HEK293 (cell line): ENCODE measurements at regions not wholly inside any gene's neighbourhood (a gene's known extent, or its start where the extent isn't known, plus 50 kb on each side); places are given as distances from the start of the nearest gene placed in this dataset.
A peak's percentile ranks its signal among the peaks of the same experiment; 100 is the strongest.

Source experiments
- CTCF ChIA-PET: fragments of 350-600 bp; formaldehyde crosslinking; extraction: SDS; loops from one replicate; lab custom pipeline; 2021; ENCODE audit warnings: antibody characterized with exemption; lab: Yijun Ruan, JAX
- POLR2A ChIA-PET: fragments of 300-600 bp; formaldehyde crosslinking; extraction: SDS; loops from one replicate; lab custom pipeline; 2020; ENCODE audit warnings: antibody characterized with exemption, inconsistent platforms; lab: Yijun Ruan, JAX
- H3K27ac ChIP-seq: fragments of 200-500 bp; sonication (Bioruptor generic); 2 replicates; pipeline ENCODE4 v1.5.1; 2014; ENCODE audit warnings: low read depth, low read length, control low read depth, inconsistent platforms; ENCODE audit errors: extremely low read depth
- H3K36me3 ChIP-seq, 2 experiments: fragments of 200-500 bp in 1 of 2; sonication (Bioruptor generic) in 1 of 2; 1 replicate in 1 of 2; 2 replicates in 1 of 2; pipeline ENCODE4 v1.5.1; 2014 to 2017; ENCODE audit warnings: inconsistent platforms in 2 of 2, low read length in 2 of 2; ENCODE audit not compliant: control insufficient read depth in 2 of 2, insufficient read depth in 1 of 2
- H3K4me1 ChIP-seq: fragments of 200-500 bp; sonication (Bioruptor generic); 2 replicates; pipeline ENCODE4 v1.5.1; 2014; ENCODE audit warnings: mild to moderate bottlenecking, low read length, inconsistent platforms; ENCODE audit not compliant: control insufficient read depth, insufficient read depth
- H3K4me3 ChIP-seq: 2 replicates; pipeline ENCODE4 v1.5.1; 2011; ENCODE audit warnings: low read depth, mild to moderate bottlenecking, control low read depth, low read length, moderate library complexity
- H3K9me3 ChIP-seq: fragments of 200-500 bp; sonication (Bioruptor generic); 2 replicates; pipeline ENCODE4 v1.5.1; 2014; ENCODE audit warnings: low read depth, low read length, inconsistent platforms; ENCODE audit not compliant: control insufficient read depth, insufficient read depth
- GLI2 ChIP-seq: fragments of 450-650 bp; formaldehyde crosslinking; IDR thresholded peaks from 2 replicates; pipeline ENCODE4; 2017; ENCODE audit warnings: missing biosample characterization, missing genetic modification characterization, low read depth, borderline replicate concordance
- HOXA7 ChIP-seq: sonication (generic); formaldehyde crosslinking; IDR thresholded peaks from 2 replicates; pipeline ENCODE4 v1.8.1; 2022; ENCODE audit warnings: missing genetic modification reagents, borderline replicate concordance
- SALL2 ChIP-seq: fragments of 450-650 bp; formaldehyde crosslinking; IDR thresholded peaks from 2 replicates; pipeline ENCODE4 v1.5.0; 2017; ENCODE audit warnings: missing biosample characterization, mild to moderate bottlenecking, missing genetic modification characterization, borderline replicate concordance
- SETDB1 ChIP-seq: IDR thresholded peaks from one replicate; pipeline ENCODE4 v1.6.1; 2017; ENCODE audit warnings: mild to moderate bottlenecking, low read length, moderate library complexity, mixed read lengths; ENCODE audit not compliant: insufficient read length
- TRIM28 ChIP-seq: IDR thresholded peaks from 2 replicates; pipeline ENCODE4 v1.6.1; 2011; ENCODE audit warnings: low read length, control low read depth, borderline replicate concordance
- YY1 ChIP-seq: fragments of 450-650 bp; formaldehyde crosslinking; IDR thresholded peaks from 2 replicates; pipeline ENCODE4 v1.5.1; 2018; ENCODE audit warnings: missing biosample characterization, missing genetic modification characterization
- ZEB2 ChIP-seq: fragments of 450-650 bp; formaldehyde crosslinking; IDR thresholded peaks from 2 replicates; pipeline ENCODE4 v1.5.1; 2016; ENCODE audit warnings: missing biosample characterization, missing genetic modification characterization
- ZFP41 ChIP-seq: fragments of 450-650 bp; formaldehyde crosslinking; IDR thresholded peaks from 2 replicates; pipeline ENCODE4 v1.5.1; 2016; ENCODE audit warnings: missing biosample characterization, missing genetic modification characterization, borderline replicate concordance
- ZNF214 ChIP-seq: fragments of 450-650 bp; formaldehyde crosslinking; IDR thresholded peaks from 2 replicates; pipeline ENCODE4 v1.5.1; 2017; ENCODE audit warnings: missing biosample characterization, mild to moderate bottlenecking, missing genetic modification characterization, borderline replicate concordance
- ZNF24 ChIP-seq: fragments of 450-650 bp; formaldehyde crosslinking; IDR thresholded peaks from 2 replicates; pipeline ENCODE4 v1.5.1; 2016; ENCODE audit warnings: missing biosample characterization, missing genetic modification characterization
- ZNF366 ChIP-seq: fragments of 450-650 bp; formaldehyde crosslinking; conservative IDR thresholded peaks from 2 replicates; pipeline ENCODE4 v1.5.1; 2016; ENCODE audit warnings: missing biosample characterization, missing genetic modification characterization
- ZNF404 ChIP-seq: fragments of 450-650 bp; formaldehyde crosslinking; IDR thresholded peaks from 2 replicates; pipeline ENCODE4 v1.5.1; 2017; ENCODE audit warnings: missing biosample characterization, missing genetic modification characterization
- ZNF521 ChIP-seq: fragments of 450-650 bp; formaldehyde crosslinking; IDR thresholded peaks from 2 replicates; pipeline ENCODE4 v1.5.1; 2017; ENCODE audit warnings: missing biosample characterization, mild to moderate bottlenecking, missing genetic modification characterization
- ZNF549 ChIP-seq: fragments of 450-650 bp; IDR thresholded peaks from 2 replicates; pipeline ENCODE4 v1.5.1; 2018; ENCODE audit warnings: missing biosample characterization, missing genetic modification characterization, mild to moderate bottlenecking, inconsistent platforms, moderate library complexity
- ZNF561 ChIP-seq: fragments of 450-650 bp; IDR thresholded peaks from 2 replicates; pipeline ENCODE4 v1.5.1; 2018; ENCODE audit warnings: missing biosample characterization, missing genetic modification characterization, borderline replicate concordance
- ZNF585B ChIP-seq: fragments of 450-650 bp; formaldehyde crosslinking; IDR thresholded peaks from 2 replicates; pipeline ENCODE4 v1.5.1; 2016; ENCODE audit warnings: missing biosample characterization, missing genetic modification characterization
- ZNF629 ChIP-seq: fragments of 450-650 bp; formaldehyde crosslinking; IDR thresholded peaks from 2 replicates; pipeline ENCODE4 v1.5.1; 2017; ENCODE audit warnings: missing biosample characterization, missing genetic modification characterization
- ZNF837 ChIP-seq: fragments of 450-650 bp; formaldehyde crosslinking; IDR thresholded peaks from 2 replicates; pipeline ENCODE4 v1.5.1; 2016; ENCODE audit warnings: missing biosample characterization, missing genetic modification characterization
- ZNF843 ChIP-seq: fragments of 450-650 bp; formaldehyde crosslinking; IDR thresholded peaks from 2 replicates; pipeline ENCODE4 v1.5.1; 2016; ENCODE audit warnings: missing biosample characterization, missing genetic modification characterization
- TF ChIP-seq, protein P1 (sequence below): fragments of 450-650 bp; formaldehyde crosslinking; IDR thresholded peaks from 2 replicates; pipeline ENCODE4 v1.5.1; 2016; ENCODE audit warnings: missing biosample characterization, missing genetic modification characterization
- TF ChIP-seq, protein P2 (sequence below): fragments of 450-650 bp; formaldehyde crosslinking; IDR thresholded peaks from 2 replicates; pipeline ENCODE4 v1.5.1; 2017; ENCODE audit warnings: missing biosample characterization, missing genetic modification characterization
- TF ChIP-seq, protein P3 (sequence below): fragments of 450-650 bp; formaldehyde crosslinking; IDR thresholded peaks from 2 replicates; pipeline ENCODE4 v1.5.1; 2016; ENCODE audit warnings: missing biosample characterization, missing genetic modification characterization, borderline replicate concordance
- TF ChIP-seq, protein P4 (sequence below): fragments of 450-650 bp; formaldehyde crosslinking; IDR thresholded peaks from 2 replicates; pipeline ENCODE4 v1.5.1; 2016; ENCODE audit warnings: missing biosample characterization, missing genetic modification characterization
- TF ChIP-seq, protein P5 (sequence below): fragments of 450-650 bp; formaldehyde crosslinking; IDR thresholded peaks from 2 replicates; pipeline ENCODE4 v1.5.1; 2016; ENCODE audit warnings: missing biosample characterization, missing genetic modification characterization

DNA sequence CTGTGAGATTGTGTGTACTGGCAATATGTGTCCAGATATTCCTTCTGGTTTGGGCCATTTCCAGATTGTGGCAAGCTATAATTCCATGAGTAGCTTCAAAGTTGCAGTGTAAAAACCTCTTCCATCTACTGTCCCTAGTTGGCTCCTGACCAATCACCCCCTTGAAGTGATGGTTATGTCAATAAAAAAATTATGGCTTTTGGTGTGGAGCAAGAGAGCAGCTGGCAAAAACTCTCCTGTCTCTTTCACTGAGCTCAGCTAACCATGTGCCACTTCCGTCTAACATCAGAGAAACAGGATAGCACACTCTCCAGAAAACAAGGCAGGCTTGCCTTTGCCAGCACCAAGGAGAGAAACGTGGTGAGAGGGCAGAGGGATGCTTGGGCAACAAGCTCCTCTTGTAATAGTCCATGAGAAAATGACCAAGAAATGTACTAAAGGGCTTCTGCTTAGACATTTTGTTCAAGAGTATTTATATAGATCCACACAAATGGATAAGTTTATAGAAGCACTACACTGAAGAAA lies 914.4 kb upstream of the SEMA6A start:
- CTCF ChIA-PET = no interaction called here
- Histone ChIP-seq H3K36me3 (no peaks in the 10 kb centered on the region), H3K4me1 (peaks cover 13% of the 10 kb centered on the region), H3K27ac (no peak overlapping the region), H3K4me3 (no peak overlapping the region), H3K9me3 (no peaks in the 10 kb centered on the region)
- no peak for TF ChIP-seq ZNF549 (tag by site-specific recombination)
- no peak for TF ChIP-seq ZNF629
- TF ChIP-seq ZNF404 (tag by site-specific recombination) = no peak
- TF ChIP-seq ZNF214 (tag by site-specific recombination) = no peak
- TF ChIP-seq GLI2 = no peak
- TF ChIP-seq ZEB2 (tag by site-specific recombination) = no peak
- no peak for TF ChIP-seq SETDB1
- no peak for TF ChIP-seq ZNF521 (tag by site-specific recombination)
- TF ChIP-seq ZNF366 (tag by site-specific recombination) = no peak
- TF ChIP-seq, protein P1, sequence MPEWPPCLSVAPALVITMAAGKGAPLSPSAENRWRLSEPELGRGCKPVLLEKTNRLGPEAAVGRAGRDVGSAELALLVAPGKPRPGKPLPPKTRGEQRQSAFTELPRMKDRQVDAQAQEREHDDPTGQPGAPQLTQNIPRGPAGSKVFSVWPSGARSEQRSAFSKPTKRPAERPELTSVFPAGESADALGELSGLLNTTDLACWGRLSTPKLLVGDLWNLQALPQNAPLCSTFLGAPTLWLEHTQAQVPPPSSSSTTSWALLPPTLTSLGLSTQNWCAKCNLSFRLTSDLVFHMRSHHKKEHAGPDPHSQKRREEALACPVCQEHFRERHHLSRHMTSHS (tag by site-specific recombination) = no peak
- TF ChIP-seq ZNF843 = no peak
- TF ChIP-seq ZNF837 (tag by site-specific recombination) = no peak
- no peak for TF ChIP-seq YY1 (tag by site-specific recombination)
- no peak for TF ChIP-seq ZNF561
- no peak for TF ChIP-seq ZFP41 (tag by site-specific recombination)
- TF ChIP-seq ZNF585B = no peak
- no peak for TF ChIP-seq HOXA7 (CRISPR knock-in tag)
- TF ChIP-seq, protein P2, sequence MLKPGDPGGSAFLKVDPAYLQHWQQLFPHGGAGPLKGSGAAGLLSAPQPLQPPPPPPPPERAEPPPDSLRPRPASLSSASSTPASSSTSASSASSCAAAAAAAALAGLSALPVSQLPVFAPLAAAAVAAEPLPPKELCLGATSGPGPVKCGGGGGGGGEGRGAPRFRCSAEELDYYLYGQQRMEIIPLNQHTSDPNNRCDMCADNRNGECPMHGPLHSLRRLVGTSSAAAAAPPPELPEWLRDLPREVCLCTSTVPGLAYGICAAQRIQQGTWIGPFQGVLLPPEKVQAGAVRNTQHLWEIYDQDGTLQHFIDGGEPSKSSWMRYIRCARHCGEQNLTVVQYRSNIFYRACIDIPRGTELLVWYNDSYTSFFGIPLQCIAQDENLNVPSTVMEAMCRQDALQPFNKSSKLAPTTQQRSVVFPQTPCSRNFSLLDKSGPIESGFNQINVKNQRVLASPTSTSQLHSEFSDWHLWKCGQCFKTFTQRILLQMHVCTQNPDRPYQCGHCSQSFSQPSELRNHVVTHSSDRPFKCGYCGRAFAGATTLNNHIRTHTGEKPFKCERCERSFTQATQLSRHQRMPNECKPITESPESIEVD (tag by site-specific recombination) = no peak
- POLR2A ChIA-PET = no interaction called here

DNA sequence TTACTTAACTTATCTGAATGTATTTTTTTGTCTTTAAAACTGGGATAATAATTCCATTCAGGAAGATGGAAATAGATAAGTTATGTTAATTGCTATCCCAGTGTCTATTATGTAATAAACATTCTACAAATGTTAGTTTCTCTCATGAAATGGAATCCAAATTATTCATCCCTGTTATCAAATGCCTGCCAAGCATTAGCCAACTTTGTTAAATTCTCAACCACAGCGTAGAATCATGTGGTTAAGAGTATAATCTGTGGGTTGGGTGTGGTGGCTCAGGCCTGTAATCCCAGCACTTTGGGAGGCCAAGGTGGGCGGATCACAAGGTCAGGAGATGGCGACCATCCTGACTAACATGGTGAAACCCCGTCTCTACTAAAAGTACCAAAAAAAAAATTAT lies 912.9 kb upstream of the SEMA6A start:
- peaks cover 13% of the 10 kb centered on the region for H3K4me1 ChIP-seq
- H3K36me3 ChIP-seq = no peaks in the 10 kb centered on the region
- H3K4me3 ChIP-seq = no peak overlapping the region
- no peaks in the 10 kb centered on the region for H3K9me3 ChIP-seq
- CTCF ChIA-PET = interaction anchor here (0.7 to 2.1 kb wide), 2 partner anchors 33 to 184 kb away, joined by 3 to 7 read pairs; no protein-coding TSS in a partner anchor
- TF ChIP-seq, protein P3, sequence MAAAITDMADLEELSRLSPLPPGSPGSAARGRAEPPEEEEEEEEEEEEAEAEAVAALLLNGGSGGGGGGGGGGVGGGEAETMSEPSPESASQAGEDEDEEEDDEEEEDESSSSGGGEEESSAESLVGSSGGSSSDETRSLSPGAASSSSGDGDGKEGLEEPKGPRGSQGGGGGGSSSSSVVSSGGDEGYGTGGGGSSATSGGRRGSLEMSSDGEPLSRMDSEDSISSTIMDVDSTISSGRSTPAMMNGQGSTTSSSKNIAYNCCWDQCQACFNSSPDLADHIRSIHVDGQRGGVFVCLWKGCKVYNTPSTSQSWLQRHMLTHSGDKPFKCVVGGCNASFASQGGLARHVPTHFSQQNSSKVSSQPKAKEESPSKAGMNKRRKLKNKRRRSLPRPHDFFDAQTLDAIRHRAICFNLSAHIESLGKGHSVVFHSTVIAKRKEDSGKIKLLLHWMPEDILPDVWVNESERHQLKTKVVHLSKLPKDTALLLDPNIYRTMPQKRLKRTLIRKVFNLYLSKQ (tag by site-specific recombination) = no peak
- no peak overlapping the region for H3K27ac ChIP-seq
- POLR2A ChIA-PET = interaction anchor here (1.2 kb wide), 1 partner anchor 912 kb away, joined by 4 read pairs; no protein-coding TSS in a partner anchor

DNA sequence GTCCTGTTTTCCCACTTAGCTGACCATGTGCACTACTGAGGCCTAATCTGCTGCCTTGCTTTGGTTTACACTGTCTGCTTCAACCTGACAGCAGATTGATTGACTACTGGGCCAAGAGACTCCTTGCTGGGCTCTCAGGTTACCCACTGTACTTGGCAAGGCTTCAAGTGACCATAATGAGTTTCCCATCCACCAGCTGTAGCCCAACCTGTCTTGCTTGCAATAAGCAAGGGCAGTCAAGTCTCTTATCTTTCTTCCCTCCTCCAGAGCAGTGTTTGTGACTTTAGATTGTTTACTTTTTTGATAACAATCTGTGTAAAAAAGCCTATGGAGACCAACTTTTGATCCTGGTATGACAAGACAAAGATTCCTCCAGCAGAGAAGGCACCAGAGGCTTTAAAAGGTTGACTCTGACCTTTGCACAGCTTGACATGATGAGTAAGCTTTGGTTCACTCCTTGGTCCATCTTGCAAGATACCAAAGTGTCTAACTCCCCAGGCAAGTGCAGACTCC lies 912.3 kb upstream of the SEMA6A start:
- H3K36me3 ChIP-seq = no peaks in the 10 kb centered on the region
- H3K4me1 ChIP-seq = peaks cover 13% of the 10 kb centered on the region
- no peak overlapping the region for H3K4me3 ChIP-seq
- ChIA-PET POLR2A (interaction anchor here (1.2 kb wide), 1 partner anchor 912 kb away, joined by 4 read pairs; no protein-coding TSS in a partner anchor), CTCF (interaction anchor here (0.6 to 2.1 kb wide), 3 partner anchors 11 to 183 kb away, joined by 3 to 7 read pairs (median 3); no protein-coding TSS in a partner anchor)
- H3K27ac ChIP-seq = no peak overlapping the region
- H3K9me3 ChIP-seq = no peaks in the 10 kb centered on the region
- TF ChIP-seq SALL2 (tag by site-specific recombination) (no peak), ZNF24 (no peak), TRIM28 (peak; percentile 90)
- TF ChIP-seq, protein P4, sequence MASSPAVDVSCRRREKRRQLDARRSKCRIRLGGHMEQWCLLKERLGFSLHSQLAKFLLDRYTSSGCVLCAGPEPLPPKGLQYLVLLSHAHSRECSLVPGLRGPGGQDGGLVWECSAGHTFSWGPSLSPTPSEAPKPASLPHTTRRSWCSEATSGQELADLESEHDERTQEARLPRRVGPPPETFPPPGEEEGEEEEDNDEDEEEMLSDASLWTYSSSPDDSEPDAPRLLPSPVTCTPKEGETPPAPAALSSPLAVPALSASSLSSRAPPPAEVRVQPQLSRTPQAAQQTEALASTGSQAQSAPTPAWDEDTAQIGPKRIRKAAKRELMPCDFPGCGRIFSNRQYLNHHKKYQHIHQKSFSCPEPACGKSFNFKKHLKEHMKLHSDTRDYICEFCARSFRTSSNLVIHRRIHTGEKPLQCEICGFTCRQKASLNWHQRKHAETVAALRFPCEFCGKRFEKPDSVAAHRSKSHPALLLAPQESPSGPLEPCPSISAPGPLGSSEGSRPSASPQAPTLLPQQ = 0 out of 2 replicates have a peak, but pooled peaks have one; percentile 28
- TF ChIP-seq, protein P5, sequence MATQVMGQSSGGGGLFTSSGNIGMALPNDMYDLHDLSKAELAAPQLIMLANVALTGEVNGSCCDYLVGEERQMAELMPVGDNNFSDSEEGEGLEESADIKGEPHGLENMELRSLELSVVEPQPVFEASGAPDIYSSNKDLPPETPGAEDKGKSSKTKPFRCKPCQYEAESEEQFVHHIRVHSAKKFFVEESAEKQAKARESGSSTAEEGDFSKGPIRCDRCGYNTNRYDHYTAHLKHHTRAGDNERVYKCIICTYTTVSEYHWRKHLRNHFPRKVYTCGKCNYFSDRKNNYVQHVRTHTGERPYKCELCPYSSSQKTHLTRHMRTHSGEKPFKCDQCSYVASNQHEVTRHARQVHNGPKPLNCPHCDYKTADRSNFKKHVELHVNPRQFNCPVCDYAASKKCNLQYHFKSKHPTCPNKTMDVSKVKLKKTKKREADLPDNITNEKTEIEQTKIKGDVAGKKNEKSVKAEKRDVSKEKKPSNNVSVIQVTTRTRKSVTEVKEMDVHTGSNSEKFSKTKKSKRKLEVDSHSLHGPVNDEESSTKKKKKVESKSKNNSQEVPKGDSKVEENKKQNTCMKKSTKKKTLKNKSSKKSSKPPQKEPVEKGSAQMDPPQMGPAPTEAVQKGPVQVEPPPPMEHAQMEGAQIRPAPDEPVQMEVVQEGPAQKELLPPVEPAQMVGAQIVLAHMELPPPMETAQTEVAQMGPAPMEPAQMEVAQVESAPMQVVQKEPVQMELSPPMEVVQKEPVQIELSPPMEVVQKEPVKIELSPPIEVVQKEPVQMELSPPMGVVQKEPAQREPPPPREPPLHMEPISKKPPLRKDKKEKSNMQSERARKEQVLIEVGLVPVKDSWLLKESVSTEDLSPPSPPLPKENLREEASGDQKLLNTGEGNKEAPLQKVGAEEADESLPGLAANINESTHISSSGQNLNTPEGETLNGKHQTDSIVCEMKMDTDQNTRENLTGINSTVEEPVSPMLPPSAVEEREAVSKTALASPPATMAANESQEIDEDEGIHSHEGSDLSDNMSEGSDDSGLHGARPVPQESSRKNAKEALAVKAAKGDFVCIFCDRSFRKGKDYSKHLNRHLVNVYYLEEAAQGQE = no peak
